B cell (primary cell): ENCODE measurements at regions not wholly inside any gene's neighbourhood (a gene's known extent, or its start where the extent isn't known, plus 50 kb on each side); places are given as distances from the start of the nearest gene placed in this dataset.

Source experiments
- CTCF ChIP-seq: fragments of 200-600 bp; IDR thresholded peaks from one replicate; pipeline ENCODE4 v1.8.0; 2022; ENCODE audit warnings: antibody characterized with exemption, mild to moderate bottlenecking
- EZH2 ChIP-seq: IDR thresholded peaks from 2 replicates; pipeline ENCODE4 v1.6.1; 2012; ENCODE audit warnings: borderline replicate concordance, low read depth, mild to moderate bottlenecking, moderate library complexity, low read length; ENCODE audit not compliant: insufficient read depth, poor library complexity, severe bottlenecking

GRCh38 chr14:98731701-98732100 is 540.3 kb downstream of the BCL11B start:
- no peak for TF ChIP-seq CTCF
- TF ChIP-seq EZH2 = no peak
